B cell (primary cell): ENCODE measurements at regions not wholly inside any gene's neighbourhood (a gene's known extent, or its start where the extent isn't known, plus 50 kb on each side); places are given as distances from the start of the nearest gene placed in this dataset.

ENCODE experiments used
- ATAC-seq: fragments of 200-7000 bp; cut with Tn5 transposase; one replicate; pipeline ENCODE4 v1.10.0; 2021; ENCODE audit warnings: low read depth, mild to moderate bottlenecking, moderate number of reproducible peaks, moderate library complexity
- CTCF ChIA-PET: fragments of 350-600 bp; sonication (Branson Sonifier 250); formaldehyde crosslinking; loops from one replicate; lab custom pipeline; 2021; ENCODE audit warnings: antibody characterized with exemption, inconsistent platforms; lab: Charles Lee
- POLR2A ChIA-PET: fragments of 350-600 bp; sonication (Branson Sonifier 250); formaldehyde crosslinking; loops from one replicate; lab custom pipeline; 2021; ENCODE audit warnings: antibody characterized with exemption; lab: Charles Lee
- DNase-seq: peaks from one replicate; pipeline ENCODE4 v3.0.0; 2013
- H2AFZ ChIP-seq: 2 replicates; pipeline ENCODE4 v1.6.1; 2012; ENCODE audit warnings: mild to moderate bottlenecking, low read depth, low read length; ENCODE audit not compliant: insufficient read depth, poor library complexity, severe bottlenecking
- H3K27ac ChIP-seq, 2 donors: 1 replicate in 1 of 2; 2 replicates in 1 of 2; pipeline ENCODE4 v1.5.1; 2012 to 2013; ENCODE audit warnings: low read length in 2 of 2, mild to moderate bottlenecking in 2 of 2, moderate library complexity in 1 of 2
- H3K27me3 ChIP-seq, 4 experiments: fragments of 200-600 bp in 1 of 4; sonication (generic) in 1 of 4; replicated peaks in 1 of 4; 1 replicate in 2 of 4; 2 replicates in 2 of 4; pipeline versions ENCODE4 v1.6.1 to v1.7.0; 2013 to 2016; ENCODE audit warnings: low read length in 3 of 4, mild to moderate bottlenecking in 2 of 4, mixed read lengths in 1 of 4, moderate library complexity in 1 of 4; ENCODE audit not compliant: insufficient read depth in 4 of 4, control insufficient read depth in 3 of 4; ENCODE audit errors: control extremely low read depth in 1 of 4
- H3K36me3 ChIP-seq, 2 experiments: replicated peaks in 1 of 2; 1 replicate in 1 of 2; 2 replicates in 1 of 2; pipeline versions ENCODE4 v1.6.1 to v1.7.1; 2013; ENCODE audit warnings: low read length in 1 of 2; ENCODE audit not compliant: insufficient read depth in 2 of 2, control insufficient read depth in 1 of 2; ENCODE audit errors: control extremely low read depth in 1 of 2, extremely low read depth in 1 of 2
- H3K4me1 ChIP-seq, 2 donors: fragments of 200-600 bp in 1 of 2; sonication (generic) in 1 of 2; 1 replicate in 1 of 2; 2 replicates in 1 of 2; pipeline versions ENCODE4 v1.5.1 to v1.6.1; 2013 to 2017; ENCODE audit warnings: low read length in 2 of 2; ENCODE audit not compliant: control insufficient read depth in 2 of 2, insufficient read depth in 2 of 2
- H3K4me2 ChIP-seq: replicated peaks from 2 replicates; pipeline ENCODE3; 2012; ENCODE audit warnings: mild to moderate bottlenecking, low read depth, low read length; ENCODE audit not compliant: poor library complexity, severe bottlenecking
- H3K4me3 ChIP-seq, 5 experiments: fragments of 200-600 bp in 1 of 5; sonication (generic) in 1 of 5; 1 replicate in 3 of 5; 2 replicates in 2 of 5; pipeline versions ENCODE4 v1.5.1 to v1.7.0; 2011 to 2016; ENCODE audit warnings: low read length in 4 of 5, mild to moderate bottlenecking in 4 of 5, low read depth in 2 of 5, control low read depth in 1 of 5, moderate library complexity in 1 of 5; ENCODE audit not compliant: insufficient read depth in 1 of 5; ENCODE audit errors: control extremely low read depth in 1 of 5, extremely low read depth in 1 of 5
- H3K79me2 ChIP-seq: fragments of 200-600 bp; sonication (generic); one replicate; pipeline ENCODE4 v1.6.0; 2016; ENCODE audit warnings: low read length; ENCODE audit not compliant: control insufficient read depth, insufficient read depth
- H3K9ac ChIP-seq: fragments of 200-600 bp; sonication (generic); 2 replicates; pipeline ENCODE4 v1.6.1; 2017; ENCODE audit warnings: mild to moderate bottlenecking, low read length, moderate library complexity
- H3K9me3 ChIP-seq, 3 donors: one replicate each; pipeline versions ENCODE4 v1.6.1 to v1.7.1; 2013; ENCODE audit warnings: low read length in 2 of 3; ENCODE audit not compliant: control insufficient read depth in 2 of 3, insufficient read depth in 1 of 3; ENCODE audit errors: control extremely low read depth in 1 of 3
- H4K20me1 ChIP-seq: 2 replicates; pipeline ENCODE4 v1.6.0; 2012; ENCODE audit warnings: mild to moderate bottlenecking, low read length; ENCODE audit not compliant: insufficient read depth, control insufficient read depth, poor library complexity, severe bottlenecking
- H3K27ac Mint-ChIP-seq: one replicate; pipeline ENCODE4 v1.8.0; 2021; ENCODE audit warnings: mixed read lengths
- H3K27me3 Mint-ChIP-seq: one replicate; pipeline ENCODE4 v1.8.0; 2021; ENCODE audit warnings: mixed read lengths
- H3K4me1 Mint-ChIP-seq: one replicate; pipeline ENCODE4 v1.8.0; 2021; ENCODE audit warnings: mixed read lengths
- H3K4me3 Mint-ChIP-seq: one replicate; pipeline ENCODE4 v1.8.0; 2021; ENCODE audit warnings: mixed read lengths
- H3K9me3 Mint-ChIP-seq: one replicate; pipeline ENCODE4 v1.8.0; 2022; ENCODE audit warnings: mixed read lengths; ENCODE audit not compliant: insufficient read depth
- CTCF ChIP-seq: fragments of 200-600 bp; IDR thresholded peaks from one replicate; pipeline ENCODE4 v1.8.0; 2022; ENCODE audit warnings: antibody characterized with exemption, mild to moderate bottlenecking
- EZH2 ChIP-seq: IDR thresholded peaks from 2 replicates; pipeline ENCODE4 v1.6.1; 2012; ENCODE audit warnings: borderline replicate concordance, low read depth, mild to moderate bottlenecking, moderate library complexity, low read length; ENCODE audit not compliant: insufficient read depth, poor library complexity, severe bottlenecking
- WGBS: methylation state at CpG from one replicate; pipeline ENCODE4 v1.1.5; 2013; ENCODE audit warnings: missing lambda C conversion rate; ENCODE audit not compliant: insufficient coverage; 5-methylcytosine and 5-hydroxymethylcytosine counted together
- intact Hi-C: fragments of 100-400 bp; cut with micrococcal nuclease; formaldehyde crosslinking; loops from one replicate; pipeline ENCODE4 v1.10.0; 2022

DNA sequence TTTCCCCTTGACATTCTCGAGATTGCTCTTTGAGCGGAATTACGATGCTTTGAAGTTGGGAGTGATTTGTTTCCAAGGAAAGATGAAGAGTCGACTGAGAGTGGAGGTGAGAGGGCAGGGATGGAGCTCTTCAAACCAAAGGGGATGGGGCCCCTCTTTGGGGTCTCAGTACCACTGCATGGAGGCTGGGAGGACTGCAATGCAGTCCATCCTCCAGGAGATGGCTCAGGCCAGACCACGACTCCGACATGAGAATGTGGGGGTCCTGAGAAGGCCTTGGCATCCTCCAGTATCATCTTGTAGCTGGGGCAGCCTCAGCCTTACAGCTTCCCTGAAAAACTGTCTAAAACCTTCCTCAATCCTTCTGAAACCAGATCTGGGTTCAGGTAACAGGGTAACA lies 51.1 kb upstream of the CDKN2AIPNL start:
- no peak overlapping the region for H3K4me3 Mint-ChIP-seq
- TF ChIP-seq EZH2 (no peak), CTCF (no peak)
- H3K4me1 ChIP-seq = peaks cover 26 to 36% of the 10 kb centered on the region in 2 donors
- H3K27me3 Mint-ChIP-seq = no peaks in the 10 kb centered on the region
- H3K79me2 ChIP-seq = no peaks in the 10 kb centered on the region
- WGBS = 95% methylated on average over 3 of the region's 6 CpGs
- intact Hi-C loops = no loop called here
- H3K4me3 ChIP-seq = no peak overlapping the region
- H3K27ac ChIP-seq = no peak overlapping the region
- no peaks in the 10 kb centered on the region for H4K20me1 ChIP-seq
- ATAC-seq = no peak
- peaks cover 0 to 8% (median 0%) of the 10 kb centered on the region in 3 donors for H3K9me3 ChIP-seq
- H3K9ac ChIP-seq = no peak overlapping the region
- H2AFZ ChIP-seq = no peak overlapping the region
- no peak overlapping the region for H3K27ac Mint-ChIP-seq
- H3K4me2 ChIP-seq = no peak overlapping the region
- ChIA-PET POLR2A (no interaction called here), CTCF (interaction anchor here (1.1 to 2.4 kb wide), 3 partner anchors 15 to 64 kb away, joined by 3 to 9 read pairs (median 4); no protein-coding TSS in a partner anchor)
- H3K36me3 ChIP-seq = no peaks in the 10 kb centered on the region
- DNase-seq = no peak
- H3K9me3 Mint-ChIP-seq = no peaks in the 10 kb centered on the region
- peaks cover 40% of the 10 kb centered on the region for H3K4me1 Mint-ChIP-seq
- no peaks in the 10 kb centered on the region for H3K27me3 ChIP-seq

GRCh38 chr5:134462047-134462575 lies 50.4 kb upstream of the CDKN2AIPNL start:
- CTCF ChIA-PET = interaction anchor here (1.1 to 2.4 kb wide), 3 partner anchors 15 to 93 kb away, joined by 3 to 9 read pairs (median 4); no protein-coding TSS in a partner anchor
- WGBS = no CpG with 5 or more reads among the region's 2 CpGs
- Mint-ChIP-seq H3K9me3 (no peaks in the 10 kb centered on the region), H3K27ac (peak overlapping the region; percentile 23), H3K27me3 (no peaks in the 10 kb centered on the region), H3K4me1 (peaks cover 39% of the 10 kb centered on the region), H3K4me3 (no peak overlapping the region)
- TF ChIP-seq EZH2 = no peak
- TF ChIP-seq CTCF = no peak
- H3K9me3 ChIP-seq = peaks cover 0 to 8% (median 0%) of the 10 kb centered on the region in 3 donors
- H3K27me3 ChIP-seq = no peaks in the 10 kb centered on the region
- intact Hi-C loops = no loop called here
- H3K27ac ChIP-seq = no peak overlapping the region
- POLR2A ChIA-PET = interaction anchor here (0.5 kb wide), 1 partner anchor 1229 kb away, joined by 3 read pairs; no protein-coding TSS in a partner anchor
- no peaks in the 10 kb centered on the region for H4K20me1 ChIP-seq
- H2AFZ ChIP-seq = no peak overlapping the region
- no peak for DNase-seq
- H3K4me2 ChIP-seq = no peak overlapping the region
- peaks cover 26 to 36% of the 10 kb centered on the region in 2 donors for H3K4me1 ChIP-seq
- no peak overlapping the region for H3K9ac ChIP-seq
- no peaks in the 10 kb centered on the region for H3K79me2 ChIP-seq
- no peak for ATAC-seq
- H3K36me3 ChIP-seq = no peaks in the 10 kb centered on the region
- no peak overlapping the region for H3K4me3 ChIP-seq
